HG02759 (cell line): ENCODE measurements at regions not wholly inside any gene's neighbourhood (a gene's known extent, or its start where the extent isn't known, plus 50 kb on each side); places are given as distances from the start of the nearest gene placed in this dataset.
"Not testable (repeated sequence)": the region's sequence is repeated elsewhere in the genome, so short reads cannot be mapped to it uniquely, and the experiment has no call there.

Experiments used
- ATAC-seq: cut with Tn5 transposase; IDR thresholded peaks from one replicate; pipeline ENCODE4 v1.9.1; 2021; ENCODE audit warnings: mild to moderate bottlenecking, moderate library complexity; ENCODE audit not compliant: unreplicated experiment

- ATAC-seq: no peak
Observed at GRCh38 chr5:99763021-99763774, 772.0 kb upstream of the FAM174A start.

- ATAC-seq: no peak
Observed at GRCh38 chr5:99747342-99747741, 787.8 kb upstream of the FAM174A start.

DNA sequence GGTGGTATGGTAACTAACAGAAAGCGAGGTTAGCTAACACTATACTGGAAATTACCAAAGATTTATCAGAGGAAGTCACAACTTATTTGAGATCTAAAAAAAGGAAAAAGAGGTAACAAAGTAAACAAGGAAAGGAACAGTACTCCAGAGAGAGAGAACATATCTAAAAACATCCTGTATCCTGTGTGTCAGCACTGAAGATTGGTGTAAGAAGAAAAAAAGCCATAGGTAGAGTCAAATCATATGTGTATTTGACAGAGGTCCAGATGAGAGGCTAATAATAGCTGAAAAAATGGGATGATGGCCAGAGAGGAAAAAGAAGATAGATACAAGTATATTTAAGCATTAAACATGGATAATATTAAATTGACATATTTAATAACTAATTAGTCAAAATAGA is 802.0 kb upstream of the FAM174A start:
- not testable (repeated sequence) for ATAC-seq

GRCh38 chr5:99730653-99731052 is 801.8 kb upstream of the CHD1 start:
- ATAC-seq: not testable (repeated sequence)

DNA sequence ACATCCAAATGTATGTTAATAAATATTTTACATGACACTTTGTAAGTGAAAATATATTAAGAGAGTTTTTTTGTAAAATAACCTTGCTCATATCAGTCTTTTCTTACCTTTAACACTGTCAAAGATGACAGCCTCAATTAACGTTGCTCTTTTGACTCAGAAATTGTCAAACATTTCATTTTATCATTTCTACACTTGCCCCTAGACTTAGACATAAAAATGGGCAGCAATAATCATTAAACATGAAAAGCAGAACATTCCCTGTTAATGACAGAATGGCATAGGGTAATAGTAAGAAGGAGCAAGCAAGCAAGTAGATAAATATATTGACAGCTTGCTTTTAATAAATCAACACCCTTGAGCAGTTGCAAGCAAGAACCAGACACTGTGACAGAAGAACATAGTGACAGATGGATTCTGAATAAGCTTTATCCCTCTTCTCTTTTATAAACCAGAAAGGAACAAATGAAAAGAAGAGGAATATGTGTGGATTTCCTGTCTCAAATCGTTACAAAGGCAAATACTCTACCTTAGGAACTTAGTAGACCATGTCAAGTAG is 796.0 kb upstream of the CHD1 start:
- ATAC-seq: no peak

DNA sequence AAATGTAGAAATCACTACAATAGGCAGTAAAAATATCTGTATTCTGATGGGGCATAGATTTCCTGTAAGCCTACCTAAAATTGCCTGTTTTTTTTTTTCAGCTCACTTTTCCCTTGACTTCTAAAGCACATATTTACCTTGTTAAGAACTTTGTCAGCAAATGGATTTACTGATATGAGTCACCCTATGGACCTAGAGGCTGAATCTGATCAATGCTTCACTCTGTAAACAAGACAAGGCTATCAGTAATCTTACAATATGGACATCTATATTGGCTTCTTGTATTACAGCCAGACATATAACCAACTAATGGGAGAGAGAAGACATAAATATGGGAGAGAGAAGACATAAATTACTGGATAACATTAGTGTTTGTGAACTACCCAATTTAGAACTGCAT is 792.7 kb upstream of the CHD1 start:
- no peak for ATAC-seq

GRCh38 chr5:99715921-99716320 is 787.1 kb upstream of the CHD1 start:
- ATAC-seq: no peak

DNA sequence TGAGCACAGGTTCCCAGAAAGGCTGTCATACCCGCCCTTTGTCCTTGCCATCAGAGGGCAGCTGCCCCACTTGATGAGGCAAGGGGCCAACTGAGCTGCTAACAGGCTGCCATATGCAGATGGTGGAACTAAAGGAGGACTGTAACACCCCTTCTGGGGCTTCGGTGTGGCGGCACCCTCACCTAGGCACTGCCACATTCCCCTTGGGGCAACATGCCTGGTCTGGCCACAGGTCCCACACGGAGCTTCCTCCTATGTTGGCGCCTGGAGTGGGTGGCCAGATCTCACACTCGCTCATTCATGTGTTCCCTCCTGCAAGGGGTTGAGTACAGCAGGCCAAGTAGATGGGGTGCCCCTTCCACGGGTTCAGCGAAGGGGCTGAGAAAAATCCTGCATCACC is 777.4 kb upstream of the CHD1 start:
- no peak for ATAC-seq

DNA sequence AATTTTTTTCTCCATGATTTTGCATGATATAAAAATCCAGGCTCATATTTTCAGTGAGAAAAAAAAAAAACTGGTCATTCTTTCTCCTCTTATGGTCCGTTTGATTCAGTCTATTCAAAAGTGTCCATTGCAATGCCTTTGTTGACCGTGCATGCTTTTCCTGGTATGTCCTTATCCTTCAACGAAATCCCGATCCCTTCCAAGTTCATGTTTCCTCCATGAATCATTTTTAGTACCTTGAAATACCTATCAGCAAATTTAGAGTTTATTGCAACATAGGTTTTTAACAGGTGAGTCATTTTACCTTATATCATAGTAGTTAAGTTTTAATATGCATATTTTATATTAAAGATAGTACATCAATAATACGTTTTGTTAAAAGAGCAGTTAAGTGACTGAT is 773.8 kb upstream of the CHD1 start:
- ATAC-seq: no peak

DNA sequence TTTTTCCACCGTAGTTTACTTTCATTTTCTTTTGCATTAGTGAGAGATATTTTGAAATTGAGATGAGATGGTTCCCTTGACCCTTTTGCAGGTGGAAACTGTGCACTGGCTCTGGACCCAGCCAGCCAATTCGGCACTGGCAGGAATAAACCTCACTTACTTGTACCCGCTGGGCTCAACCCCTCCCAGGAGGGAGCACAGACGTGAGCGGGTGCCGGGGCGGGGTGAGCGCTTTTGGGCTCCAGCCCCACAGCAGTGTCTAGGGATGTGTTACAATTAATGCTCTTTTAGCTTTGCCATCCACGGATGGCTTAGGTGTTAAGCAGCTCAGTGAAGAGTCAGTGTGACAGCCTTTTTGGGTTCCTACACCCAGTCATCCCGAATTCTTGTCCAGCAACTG is 766.1 kb upstream of the CHD1 start:
- no peak for ATAC-seq

DNA sequence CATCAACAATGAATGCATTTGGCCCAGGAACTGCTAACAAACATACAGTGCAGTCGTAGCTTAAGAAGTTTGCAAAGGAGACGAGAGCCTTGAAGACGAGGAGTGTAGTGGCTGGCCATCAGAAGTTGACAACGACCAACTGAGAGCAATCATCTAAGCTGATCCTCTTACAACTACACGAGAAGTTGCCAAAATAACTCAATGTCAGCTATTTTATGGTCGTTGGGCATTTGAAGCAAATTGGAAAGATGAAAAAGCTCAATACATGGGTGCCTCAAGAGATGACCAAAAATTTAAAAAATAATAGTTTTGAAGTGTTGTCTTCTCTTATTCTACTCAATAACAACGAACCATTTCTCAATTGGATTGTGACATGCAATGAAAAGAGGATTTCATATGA is 757.7 kb upstream of the CHD1 start:
- no peak for ATAC-seq

GRCh38 chr5:99675974-99676373 is 747.2 kb upstream of the CHD1 start:
- ATAC-seq: no peak

GRCh38 chr5:99674101-99674500 is 745.3 kb upstream of the CHD1 start:
- ATAC-seq: no peak

DNA sequence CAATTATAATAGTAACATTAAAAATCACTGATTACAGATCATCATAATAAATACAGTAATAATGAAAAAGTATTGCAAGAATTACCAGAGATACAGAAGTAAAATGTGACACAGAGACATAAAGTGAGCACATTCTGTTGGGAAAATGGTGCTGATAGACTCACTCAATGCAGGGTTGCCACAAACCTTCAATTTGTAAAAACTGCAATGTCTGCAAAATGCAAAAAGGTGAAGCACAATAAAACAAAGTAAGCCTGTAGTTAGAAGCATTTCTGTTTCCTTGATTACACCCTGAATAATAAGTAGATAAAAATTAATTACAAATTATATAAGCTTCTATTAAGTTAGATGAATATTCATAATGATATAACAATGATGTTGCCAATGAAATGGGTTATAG is 736.2 kb upstream of the CHD1 start:
- ATAC-seq: no peak

DNA sequence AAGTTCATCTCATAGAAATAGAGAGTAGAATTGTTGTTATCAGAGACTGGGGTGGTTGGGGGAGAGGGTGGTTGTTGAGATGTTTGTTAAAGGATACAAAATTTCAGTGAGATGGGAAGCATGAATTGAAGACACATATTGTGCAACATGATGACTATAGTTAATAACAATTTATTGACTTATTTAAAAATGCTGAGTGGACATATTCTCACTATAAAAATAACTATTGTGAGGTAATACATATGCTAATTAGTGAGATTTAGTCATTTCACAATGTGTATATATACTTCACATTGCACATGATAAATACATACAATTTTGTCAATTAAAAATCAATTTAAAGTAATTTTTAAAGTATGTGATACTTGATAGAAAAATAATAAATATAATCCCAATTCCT is 722.5 kb upstream of the CHD1 start:
- ATAC-seq: no peak

GRCh38 chr5:99646011-99646647 is 717.3 kb upstream of the CHD1 start:
- no peak for ATAC-seq

DNA sequence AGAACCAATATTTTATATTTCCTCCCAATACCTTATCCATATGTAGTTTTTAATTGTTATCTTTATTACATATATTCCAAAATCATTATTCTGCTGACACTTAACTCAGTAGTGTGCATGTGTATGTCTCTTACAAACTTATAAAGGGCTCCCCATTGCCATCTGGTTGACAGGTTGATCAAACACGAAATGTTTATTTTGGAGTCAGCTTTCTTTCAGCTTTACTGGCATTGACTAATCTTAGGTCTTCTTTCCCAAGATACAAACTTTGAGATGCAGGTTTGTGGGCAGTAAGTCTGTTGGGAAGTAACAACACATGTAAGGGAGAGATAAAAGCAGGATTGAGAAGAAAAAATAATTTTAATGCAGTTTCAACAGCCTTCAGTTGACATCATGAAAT is 716.0 kb upstream of the CHD1 start:
- no peak for ATAC-seq

GRCh38 chr5:99640646-99641045 is 711.8 kb upstream of the CHD1 start:
- no peak for ATAC-seq

DNA sequence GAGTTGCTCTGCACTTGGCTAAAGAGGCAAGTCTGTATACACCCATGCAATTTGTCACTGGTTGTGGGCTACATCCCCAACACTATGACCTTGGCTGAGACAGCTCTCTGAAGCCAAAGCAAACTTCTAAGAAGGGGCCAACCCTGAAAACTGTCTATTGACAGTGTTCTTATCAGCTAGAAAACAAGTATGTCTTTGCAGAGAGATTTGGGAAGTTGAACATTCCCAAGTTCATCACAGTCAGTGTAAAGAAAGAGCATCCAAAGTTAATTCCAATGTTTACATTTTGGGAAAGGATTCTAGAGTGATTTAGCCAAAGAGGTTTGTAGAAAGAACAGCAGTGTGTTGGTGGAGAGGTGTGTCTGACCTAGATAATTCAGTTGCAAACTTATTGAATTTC is 711.1 kb upstream of the CHD1 start:
- no peak for ATAC-seq

GRCh38 chr5:99636663-99637062 is 707.9 kb upstream of the CHD1 start:
- no peak for ATAC-seq

- no peak for ATAC-seq
Observed at GRCh38 chr5:99621772-99622681, 693.2 kb upstream of the CHD1 start.
